HFF-Myc (cell line): ENCODE measurements at regions not wholly inside any gene's neighbourhood (a gene's known extent, or its start where the extent isn't known, plus 50 kb on each side); places are given as distances from the start of the nearest gene placed in this dataset.

Source experiments
- DNase-seq: peaks from one replicate; pipeline ENCODE4 v3.0.0-alpha.2; 2011; ENCODE audit warnings: low read depth; ENCODE audit errors: extremely low read depth
- H3K4me3 ChIP-seq: replicated peaks from 2 replicates; pipeline ENCODE4 v1.5.1; 2011; ENCODE audit warnings: low read depth, mild to moderate bottlenecking, control low read depth, low read length
- TF ChIP-seq, protein P1 (sequence below): IDR thresholded peaks from 2 replicates; pipeline ENCODE4 v1.5.1; 2012; ENCODE audit warnings: mild to moderate bottlenecking, low read depth, low read length, control low read depth; ENCODE audit errors: missing control alignments

DNA sequence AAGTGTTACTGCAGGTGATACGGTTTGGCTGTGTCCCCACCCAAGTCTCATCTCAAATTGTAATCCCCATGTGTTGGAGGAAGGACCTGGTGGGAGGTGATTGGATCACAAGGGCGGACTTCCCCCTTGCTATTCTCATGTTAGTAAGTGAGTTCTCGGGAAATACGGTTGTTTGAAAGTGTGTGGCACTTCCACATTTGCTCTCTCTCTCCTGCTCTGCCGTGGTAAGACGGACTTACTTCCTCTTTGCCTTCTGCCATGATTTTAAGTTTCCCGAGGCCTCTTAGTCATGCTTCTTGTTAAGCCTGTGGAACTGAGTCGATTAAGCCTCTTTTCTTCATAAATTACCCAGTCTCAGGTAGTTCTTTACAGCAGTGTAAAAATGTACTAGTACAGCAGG, 65.2 kb upstream of the SLC7A11 start:
- no peak for DNase-seq
- TF ChIP-seq, protein P1, sequence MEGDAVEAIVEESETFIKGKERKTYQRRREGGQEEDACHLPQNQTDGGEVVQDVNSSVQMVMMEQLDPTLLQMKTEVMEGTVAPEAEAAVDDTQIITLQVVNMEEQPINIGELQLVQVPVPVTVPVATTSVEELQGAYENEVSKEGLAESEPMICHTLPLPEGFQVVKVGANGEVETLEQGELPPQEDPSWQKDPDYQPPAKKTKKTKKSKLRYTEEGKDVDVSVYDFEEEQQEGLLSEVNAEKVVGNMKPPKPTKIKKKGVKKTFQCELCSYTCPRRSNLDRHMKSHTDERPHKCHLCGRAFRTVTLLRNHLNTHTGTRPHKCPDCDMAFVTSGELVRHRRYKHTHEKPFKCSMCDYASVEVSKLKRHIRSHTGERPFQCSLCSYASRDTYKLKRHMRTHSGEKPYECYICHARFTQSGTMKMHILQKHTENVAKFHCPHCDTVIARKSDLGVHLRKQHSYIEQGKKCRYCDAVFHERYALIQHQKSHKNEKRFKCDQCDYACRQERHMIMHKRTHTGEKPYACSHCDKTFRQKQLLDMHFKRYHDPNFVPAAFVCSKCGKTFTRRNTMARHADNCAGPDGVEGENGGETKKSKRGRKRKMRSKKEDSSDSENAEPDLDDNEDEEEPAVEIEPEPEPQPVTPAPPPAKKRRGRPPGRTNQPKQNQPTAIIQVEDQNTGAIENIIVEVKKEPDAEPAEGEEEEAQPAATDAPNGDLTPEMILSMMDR: no peak
- no peak overlapping the region for H3K4me3 ChIP-seq

- no peak for DNase-seq
- TF ChIP-seq, protein P1: no peak
- H3K4me3 ChIP-seq: no peak overlapping the region
Measured at GRCh38 chr4:138305050-138305449, 62.9 kb upstream of the SLC7A11 start.

GRCh38 chr4:138301536-138301935, 59.4 kb upstream of the SLC7A11 start:
- no peak for DNase-seq
- H3K4me3 ChIP-seq: no peak overlapping the region
- TF ChIP-seq, protein P1: no peak

DNA sequence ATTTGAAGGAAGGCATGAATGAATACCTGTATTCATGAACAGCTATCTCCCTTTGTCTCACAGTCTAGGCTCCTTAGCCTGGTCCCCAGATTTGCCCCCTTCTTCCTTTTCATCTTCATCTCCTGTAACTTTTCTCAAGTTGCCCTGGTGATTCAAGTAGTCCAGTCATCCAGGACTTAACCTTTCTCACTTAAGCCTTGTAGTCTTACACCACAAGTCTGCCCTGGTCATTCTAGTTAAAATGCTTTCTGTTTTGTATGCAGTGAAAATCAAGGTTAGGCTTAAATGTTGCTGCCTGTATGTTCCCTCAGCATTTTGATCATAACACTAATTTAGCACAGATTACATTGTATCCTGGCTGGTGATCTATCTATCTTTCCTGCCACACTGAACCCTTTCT, 58.5 kb upstream of the SLC7A11 start:
- no peak for DNase-seq
- no peak overlapping the region for H3K4me3 ChIP-seq
- TF ChIP-seq, protein P1: no peak

DNA sequence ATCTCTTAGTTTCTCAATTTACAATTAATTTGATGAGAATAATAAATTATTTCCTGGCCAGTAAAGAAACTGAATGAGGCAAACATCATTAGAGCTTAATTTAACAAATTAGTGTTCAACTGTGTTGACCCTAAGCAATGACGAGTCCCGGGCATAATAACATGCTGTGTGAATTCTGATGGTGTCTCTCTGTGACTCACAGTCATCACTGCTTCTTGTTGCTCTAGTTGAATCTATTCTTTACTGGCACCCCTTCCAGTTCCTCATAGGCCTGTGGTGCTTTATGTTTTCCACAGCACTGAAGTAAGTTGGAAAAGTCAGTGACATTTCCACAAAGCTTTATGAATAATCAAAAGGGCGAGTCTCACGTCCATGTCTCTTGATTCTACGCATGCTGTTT, 57.7 kb upstream of the SLC7A11 start:
- TF ChIP-seq, protein P1: no peak
- no peak for DNase-seq
- no peak overlapping the region for H3K4me3 ChIP-seq

- TF ChIP-seq, protein P1: no peak
- H3K4me3 ChIP-seq: no peak overlapping the region
- no peak for DNase-seq
Measured at GRCh38 chr4:138298866-138299265, 56.7 kb upstream of the SLC7A11 start.

DNA sequence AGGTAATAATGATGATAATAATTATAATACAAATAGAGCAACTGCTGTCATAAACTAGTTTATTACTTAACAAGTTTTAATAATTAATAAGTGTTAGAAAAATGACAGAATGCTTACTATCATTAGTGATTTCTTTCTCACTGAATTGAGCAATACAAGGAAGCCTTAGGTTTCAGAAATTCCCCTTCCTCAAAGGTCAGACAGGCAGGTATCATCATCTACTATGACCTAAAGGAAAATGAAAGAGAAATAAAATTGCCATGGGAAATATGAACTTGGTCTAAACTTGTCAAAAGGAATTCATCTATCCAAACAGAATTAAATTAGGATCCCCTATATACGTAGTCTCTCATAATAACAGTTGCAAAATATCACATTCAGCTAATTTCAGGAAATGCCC, 56.3 kb upstream of the SLC7A11 start:
- no peak for DNase-seq
- TF ChIP-seq, protein P1: no peak
- no peak overlapping the region for H3K4me3 ChIP-seq
